DND-41 (cell line): ENCODE measurements at regions not wholly inside any gene's neighbourhood (a gene's known extent, or its start where the extent isn't known, plus 50 kb on each side); places are given as distances from the start of the nearest gene placed in this dataset.

Source experiments
- EZH2 ChIP-seq: IDR thresholded peaks from 3 replicates; pipeline ENCODE4 v1.6.1; 2012; ENCODE audit warnings: borderline replicate concordance, low read depth, mild to moderate bottlenecking, moderate library complexity, low read length, inconsistent platforms; ENCODE audit not compliant: severe bottlenecking
- TF ChIP-seq, protein P1 (sequence below): IDR thresholded peaks from 2 replicates; pipeline ENCODE4 v1.5.1; 2012; ENCODE audit warnings: borderline replicate concordance, low read length, moderate library complexity, mild to moderate bottlenecking; ENCODE audit not compliant: poor library complexity, severe bottlenecking; ENCODE audit errors: extremely low read depth

DNA sequence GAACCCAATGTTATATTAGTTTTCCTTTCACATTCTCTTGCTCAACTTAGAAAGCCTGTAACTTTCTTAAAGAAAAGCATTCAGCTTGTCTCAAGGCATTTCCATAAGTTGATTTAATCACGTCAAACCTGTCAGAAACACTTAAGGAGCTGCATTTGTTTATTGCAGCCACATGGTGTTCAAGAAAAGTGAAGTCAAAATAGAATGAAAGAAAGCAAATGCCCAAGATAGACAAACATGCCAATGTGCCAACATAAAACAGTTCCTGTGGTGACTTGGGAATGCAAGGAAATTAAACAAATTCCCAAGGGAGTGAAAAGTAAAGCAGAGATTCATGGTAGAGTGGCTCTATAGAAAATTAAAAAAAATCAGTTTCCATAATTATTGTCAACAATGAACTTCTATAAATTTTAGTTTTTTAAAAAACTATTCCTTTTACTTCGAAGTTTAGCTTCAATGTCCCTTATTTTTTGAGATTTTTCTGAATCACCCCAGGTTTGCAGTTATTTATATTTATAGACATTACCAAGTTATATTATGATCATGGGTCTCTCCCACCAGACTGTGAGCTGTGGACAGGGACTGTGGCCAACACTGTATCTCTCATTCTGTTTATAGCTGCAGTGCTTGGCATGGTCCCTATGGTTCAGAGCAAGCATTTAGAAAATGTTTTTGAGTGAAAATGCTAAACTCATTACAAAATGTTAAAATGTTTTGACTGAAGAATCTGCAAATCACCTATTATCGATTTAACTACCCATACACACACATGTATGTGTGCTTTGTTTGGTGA, 887.4 kb downstream of the REEP3 start:
- TF ChIP-seq, protein P1, sequence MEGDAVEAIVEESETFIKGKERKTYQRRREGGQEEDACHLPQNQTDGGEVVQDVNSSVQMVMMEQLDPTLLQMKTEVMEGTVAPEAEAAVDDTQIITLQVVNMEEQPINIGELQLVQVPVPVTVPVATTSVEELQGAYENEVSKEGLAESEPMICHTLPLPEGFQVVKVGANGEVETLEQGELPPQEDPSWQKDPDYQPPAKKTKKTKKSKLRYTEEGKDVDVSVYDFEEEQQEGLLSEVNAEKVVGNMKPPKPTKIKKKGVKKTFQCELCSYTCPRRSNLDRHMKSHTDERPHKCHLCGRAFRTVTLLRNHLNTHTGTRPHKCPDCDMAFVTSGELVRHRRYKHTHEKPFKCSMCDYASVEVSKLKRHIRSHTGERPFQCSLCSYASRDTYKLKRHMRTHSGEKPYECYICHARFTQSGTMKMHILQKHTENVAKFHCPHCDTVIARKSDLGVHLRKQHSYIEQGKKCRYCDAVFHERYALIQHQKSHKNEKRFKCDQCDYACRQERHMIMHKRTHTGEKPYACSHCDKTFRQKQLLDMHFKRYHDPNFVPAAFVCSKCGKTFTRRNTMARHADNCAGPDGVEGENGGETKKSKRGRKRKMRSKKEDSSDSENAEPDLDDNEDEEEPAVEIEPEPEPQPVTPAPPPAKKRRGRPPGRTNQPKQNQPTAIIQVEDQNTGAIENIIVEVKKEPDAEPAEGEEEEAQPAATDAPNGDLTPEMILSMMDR = no peak
- TF ChIP-seq EZH2 = no peak
